ENCODE measurements at regions not wholly inside any gene's neighbourhood (a gene's known extent, or its start where the extent isn't known, plus 50 kb on each side); places are given as distances from the start of the nearest gene placed in this dataset.

DNA sequence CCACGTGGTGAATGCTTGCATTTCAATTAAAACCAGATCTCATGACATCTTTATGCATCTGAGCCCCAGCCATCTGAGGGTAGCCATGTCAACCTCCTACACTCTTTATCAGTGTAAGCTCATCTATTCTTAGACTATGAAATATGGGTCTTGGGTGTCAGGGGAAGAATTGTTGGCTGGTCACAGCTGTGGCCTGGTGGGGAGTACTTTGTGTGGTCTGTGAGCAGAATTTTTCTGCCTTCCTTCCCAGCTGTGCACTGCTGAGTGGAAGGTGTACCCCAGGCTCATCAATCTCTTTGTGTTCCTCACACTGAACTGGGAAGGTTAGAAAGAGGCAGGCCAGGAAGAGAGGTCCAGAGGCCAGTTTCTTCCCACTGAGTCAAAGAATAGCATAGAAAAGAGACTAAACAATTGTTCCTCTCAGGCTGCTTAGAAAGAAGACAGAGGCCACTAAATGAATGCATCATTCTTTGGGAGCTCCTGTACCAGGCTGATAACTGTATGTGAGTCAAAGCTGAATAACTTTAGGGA is 202.7 kb upstream of the RGMB start:
- TF ChIP-seq POLR2A (IDR thresholded peaks at IDR 0.05; ENCODE audit: low read depth, low read length) (no peak), RFX5 (IDR thresholded peaks at IDR 0.05; ENCODE audit: low read depth, low read length) (no peak), BHLHE40 (IDR thresholded peaks at IDR 0.05; ENCODE audit: low read depth, low read length) (no peak), RCOR1 (IDR thresholded peaks at IDR 0.05; ENCODE audit: insufficient replicate concordance, low read length) (no peak), MXI1 (IDR thresholded peaks at IDR 0.05; ENCODE audit: borderline replicate concordance, low read depth, low read length) (no peak), MAZ (IDR thresholded peaks at IDR 0.05; ENCODE audit: borderline replicate concordance, low read depth, low read length) (no peak)
- TF ChIP-seq, protein P1, sequence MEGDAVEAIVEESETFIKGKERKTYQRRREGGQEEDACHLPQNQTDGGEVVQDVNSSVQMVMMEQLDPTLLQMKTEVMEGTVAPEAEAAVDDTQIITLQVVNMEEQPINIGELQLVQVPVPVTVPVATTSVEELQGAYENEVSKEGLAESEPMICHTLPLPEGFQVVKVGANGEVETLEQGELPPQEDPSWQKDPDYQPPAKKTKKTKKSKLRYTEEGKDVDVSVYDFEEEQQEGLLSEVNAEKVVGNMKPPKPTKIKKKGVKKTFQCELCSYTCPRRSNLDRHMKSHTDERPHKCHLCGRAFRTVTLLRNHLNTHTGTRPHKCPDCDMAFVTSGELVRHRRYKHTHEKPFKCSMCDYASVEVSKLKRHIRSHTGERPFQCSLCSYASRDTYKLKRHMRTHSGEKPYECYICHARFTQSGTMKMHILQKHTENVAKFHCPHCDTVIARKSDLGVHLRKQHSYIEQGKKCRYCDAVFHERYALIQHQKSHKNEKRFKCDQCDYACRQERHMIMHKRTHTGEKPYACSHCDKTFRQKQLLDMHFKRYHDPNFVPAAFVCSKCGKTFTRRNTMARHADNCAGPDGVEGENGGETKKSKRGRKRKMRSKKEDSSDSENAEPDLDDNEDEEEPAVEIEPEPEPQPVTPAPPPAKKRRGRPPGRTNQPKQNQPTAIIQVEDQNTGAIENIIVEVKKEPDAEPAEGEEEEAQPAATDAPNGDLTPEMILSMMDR (conservative IDR thresholded peaks at IDR 0.05; ENCODE audit: low read depth, low read length), result no peak
